ENCODE measurements at regions not wholly inside any gene's neighbourhood (a gene's known extent, or its start where the extent isn't known, plus 50 kb on each side); places are given as distances from the start of the nearest gene placed in this dataset.

DNA sequence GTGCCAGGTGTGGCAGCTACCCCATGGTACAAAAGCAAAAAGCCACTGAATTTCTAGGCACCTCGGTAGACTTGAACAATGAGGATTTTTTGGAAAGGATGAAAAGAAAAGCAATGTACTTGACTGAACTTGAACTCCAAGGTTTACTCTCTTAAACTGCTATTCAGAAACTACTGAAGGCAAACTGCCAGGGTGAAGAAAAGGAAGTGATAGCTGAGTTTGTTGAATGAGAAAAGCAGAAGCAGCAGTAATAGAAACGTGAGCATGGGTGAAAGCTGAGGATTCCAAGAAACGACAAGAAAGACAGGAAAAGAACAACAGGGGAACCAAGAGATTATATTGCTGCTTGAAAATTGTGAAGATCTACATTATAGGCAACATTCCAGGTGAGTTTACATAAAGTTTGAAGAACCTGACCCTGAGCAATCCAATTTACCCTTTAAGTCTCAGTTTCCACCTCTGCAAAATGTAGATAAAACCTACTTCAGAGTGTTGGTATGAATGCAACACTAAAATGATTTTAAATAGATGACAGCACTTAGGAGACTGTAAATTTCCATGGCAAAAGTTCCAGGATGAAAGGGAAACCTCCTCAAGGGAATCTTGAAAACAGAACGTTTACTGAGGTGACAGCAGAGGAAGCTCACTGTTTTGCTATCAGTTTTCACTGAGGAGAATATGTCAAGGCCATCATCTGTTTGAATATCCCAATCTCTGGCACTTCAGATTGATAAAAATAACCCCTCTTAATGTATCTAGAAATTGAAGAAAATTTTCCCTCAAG, 245.8 kb downstream of the SPATA31D1 start:
- TF ChIP-seq, protein P1, sequence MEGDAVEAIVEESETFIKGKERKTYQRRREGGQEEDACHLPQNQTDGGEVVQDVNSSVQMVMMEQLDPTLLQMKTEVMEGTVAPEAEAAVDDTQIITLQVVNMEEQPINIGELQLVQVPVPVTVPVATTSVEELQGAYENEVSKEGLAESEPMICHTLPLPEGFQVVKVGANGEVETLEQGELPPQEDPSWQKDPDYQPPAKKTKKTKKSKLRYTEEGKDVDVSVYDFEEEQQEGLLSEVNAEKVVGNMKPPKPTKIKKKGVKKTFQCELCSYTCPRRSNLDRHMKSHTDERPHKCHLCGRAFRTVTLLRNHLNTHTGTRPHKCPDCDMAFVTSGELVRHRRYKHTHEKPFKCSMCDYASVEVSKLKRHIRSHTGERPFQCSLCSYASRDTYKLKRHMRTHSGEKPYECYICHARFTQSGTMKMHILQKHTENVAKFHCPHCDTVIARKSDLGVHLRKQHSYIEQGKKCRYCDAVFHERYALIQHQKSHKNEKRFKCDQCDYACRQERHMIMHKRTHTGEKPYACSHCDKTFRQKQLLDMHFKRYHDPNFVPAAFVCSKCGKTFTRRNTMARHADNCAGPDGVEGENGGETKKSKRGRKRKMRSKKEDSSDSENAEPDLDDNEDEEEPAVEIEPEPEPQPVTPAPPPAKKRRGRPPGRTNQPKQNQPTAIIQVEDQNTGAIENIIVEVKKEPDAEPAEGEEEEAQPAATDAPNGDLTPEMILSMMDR (IDR thresholded peaks at IDR 0.05; ENCODE audit: low read depth, low read length) = no peak
- no peak overlapping the region for H3K4me3 ChIP-seq (ENCODE audit: low read depth, low read length)
- in situ Hi-C loops (cut with HindIII; ENCODE audit: low sequenced_read_pairs) = no loop called here
- no peak for DNase-seq (ENCODE audit: low read depth, low spot score)

DNA sequence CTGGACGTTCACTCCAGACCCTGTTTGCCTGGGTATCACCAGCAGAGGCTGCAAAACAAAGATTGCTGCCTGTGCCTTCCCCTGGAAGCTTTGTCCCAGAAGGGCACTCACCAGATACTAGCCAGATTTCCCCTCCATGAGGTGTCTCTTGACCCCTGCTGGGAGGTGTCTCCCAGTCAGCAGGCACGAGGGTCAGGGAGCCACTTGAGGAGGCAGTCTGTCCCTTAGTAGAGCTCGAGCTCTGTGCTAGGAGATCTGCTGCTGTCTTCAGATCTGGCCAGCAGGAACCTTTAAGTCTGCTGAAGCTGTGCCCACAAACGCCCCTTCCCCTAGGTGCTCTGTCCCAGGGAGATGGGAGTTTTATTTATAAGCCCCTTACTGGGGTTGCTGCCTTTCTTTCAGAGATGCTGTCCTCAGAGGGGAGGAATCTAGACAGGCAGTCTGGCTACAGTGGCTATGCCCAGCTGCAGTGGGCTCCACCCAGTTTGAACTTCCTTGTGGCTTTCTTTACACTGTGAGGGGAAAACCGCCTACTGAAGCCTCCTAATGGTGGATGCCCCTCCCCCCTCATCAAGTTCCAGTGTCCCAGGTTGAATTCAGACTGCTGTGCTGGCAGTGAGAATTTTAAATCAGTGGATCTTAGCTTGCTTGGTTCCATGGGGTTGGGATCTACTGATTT, 253.9 kb downstream of the SPATA31D1 start:
- in situ Hi-C loops (cut with HindIII; ENCODE audit: low sequenced_read_pairs) = no loop called here
- TF ChIP-seq, protein P1 (IDR thresholded peaks at IDR 0.05; ENCODE audit: low read depth, low read length) = no peak
- H3K4me3 ChIP-seq (ENCODE audit: low read depth, low read length) = no peak overlapping the region
- DNase-seq (ENCODE audit: low read depth, low spot score) = no peak

DNA sequence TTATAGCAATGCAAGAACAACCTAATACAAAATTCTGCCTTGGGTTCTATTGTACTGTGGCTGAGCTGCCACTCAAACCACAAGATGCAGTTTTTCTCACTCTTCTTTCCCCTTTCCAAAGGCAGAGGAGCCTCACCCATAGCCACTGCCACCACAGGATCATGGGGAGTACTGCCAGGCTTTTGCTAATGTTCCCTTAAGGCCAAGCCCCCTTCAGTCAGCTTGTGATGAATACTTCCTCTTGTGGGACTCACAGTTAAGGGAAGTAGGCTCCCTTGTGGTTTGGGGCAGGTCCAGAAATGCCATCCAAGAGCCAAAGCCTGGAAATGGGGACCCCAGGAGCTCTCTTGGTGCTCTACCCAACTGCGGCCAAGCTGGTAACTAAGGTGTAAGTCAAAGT, 258.7 kb downstream of the SPATA31D1 start:
- in situ Hi-C loops (cut with HindIII; ENCODE audit: low sequenced_read_pairs) = no loop called here
- DNase-seq (ENCODE audit: low read depth, low spot score) = peak; percentile 28
- H3K4me3 ChIP-seq (ENCODE audit: low read depth, low read length) = no peak overlapping the region
- TF ChIP-seq, protein P1 (IDR thresholded peaks at IDR 0.05; ENCODE audit: low read depth, low read length) = no peak

DNA sequence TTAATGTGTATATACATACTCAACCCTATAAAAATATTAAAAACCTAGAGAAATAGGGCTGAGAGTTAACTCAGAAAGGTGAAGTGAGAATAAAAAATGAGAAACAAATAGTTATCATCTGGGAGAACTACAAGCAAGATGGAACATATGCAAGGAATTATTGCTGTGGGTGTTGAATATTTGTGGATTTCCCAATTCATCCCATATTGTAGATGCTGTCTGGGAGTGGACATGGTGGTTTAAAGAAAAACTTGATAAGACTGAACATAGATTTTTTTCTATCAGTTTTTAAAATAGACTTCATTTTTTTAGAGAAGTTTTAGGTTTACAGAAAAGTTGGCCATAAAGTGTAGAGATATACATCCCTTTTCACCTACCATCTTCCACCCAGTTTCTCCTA, 263.5 kb downstream of the SPATA31D1 start:
- in situ Hi-C loops (cut with HindIII; ENCODE audit: low sequenced_read_pairs) = no loop called here
- H3K4me3 ChIP-seq (ENCODE audit: low read depth, low read length) = no peak overlapping the region
- DNase-seq (ENCODE audit: low read depth, low spot score) = no peak
- TF ChIP-seq, protein P1 (IDR thresholded peaks at IDR 0.05; ENCODE audit: low read depth, low read length) = no peak

DNA sequence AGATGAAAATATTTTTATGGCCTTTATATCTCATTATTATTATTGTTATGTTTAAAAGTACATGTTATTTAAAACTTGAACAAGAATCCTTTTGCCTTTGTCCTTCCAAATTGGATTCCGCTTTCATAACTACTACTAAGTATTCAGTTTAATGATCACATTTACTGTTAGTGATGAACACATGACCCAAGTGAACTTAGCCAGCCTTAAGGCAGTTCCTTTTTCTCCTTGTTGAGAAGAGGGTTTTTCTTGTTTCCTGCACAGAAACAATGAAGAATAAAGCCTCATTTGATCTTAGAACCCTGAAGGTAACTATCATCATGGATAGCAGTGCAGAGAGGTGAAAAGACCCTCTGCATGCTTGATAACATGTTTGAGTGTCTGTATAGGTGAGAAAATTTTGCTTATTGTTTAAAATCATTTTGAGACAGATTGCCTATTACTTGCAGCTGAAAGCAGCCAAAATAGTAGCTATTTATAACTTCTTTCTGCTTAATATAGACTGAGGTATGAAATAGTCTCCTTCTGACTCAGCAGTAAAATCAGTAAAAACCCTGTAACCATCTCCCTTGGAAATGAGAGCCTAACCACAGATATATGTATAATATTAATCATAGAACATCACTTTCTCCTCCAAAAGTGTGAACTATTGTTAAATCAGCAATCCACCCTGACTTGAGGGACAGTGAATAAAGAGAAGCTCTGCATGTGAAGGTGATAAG, 266.2 kb downstream of the SPATA31D1 start:
- TF ChIP-seq, protein P1 (IDR thresholded peaks at IDR 0.05; ENCODE audit: low read depth, low read length) = no peak
- peak; percentile 24 for DNase-seq (ENCODE audit: low read depth, low spot score)
- no peak overlapping the region for H3K4me3 ChIP-seq (ENCODE audit: low read depth, low read length)
- in situ Hi-C loops (cut with HindIII; ENCODE audit: low sequenced_read_pairs) = no loop called here

DNA sequence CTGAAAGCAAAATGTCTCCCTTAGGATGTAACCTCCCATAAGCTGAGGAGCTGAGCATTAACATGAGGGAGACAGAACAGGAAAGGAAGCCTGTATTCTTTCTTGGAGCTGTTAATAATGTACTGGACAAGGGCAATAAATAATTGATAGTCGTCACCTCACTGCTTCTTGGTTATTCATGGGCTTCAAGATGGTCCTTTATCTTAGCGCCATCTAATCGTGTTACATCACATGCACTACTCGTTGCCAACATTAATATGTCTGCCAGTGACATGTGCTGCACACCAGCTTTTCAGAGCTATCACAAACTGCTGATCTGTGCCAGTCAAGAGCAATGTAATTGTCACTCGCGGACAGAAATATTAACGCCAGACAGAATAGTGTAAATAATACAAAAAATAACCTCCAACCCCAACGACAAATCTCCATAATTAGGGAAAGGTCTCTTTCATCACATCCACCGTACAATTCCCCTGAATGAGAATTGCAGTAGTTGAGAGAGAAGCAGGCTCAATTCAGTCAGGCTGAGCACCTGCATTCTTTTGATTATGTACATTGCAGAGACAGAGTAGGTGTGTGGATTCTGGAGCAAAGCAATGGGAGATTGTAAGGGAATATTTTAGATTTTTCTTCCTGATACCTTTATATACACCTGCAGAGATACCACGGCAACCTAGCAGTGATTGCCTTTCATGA, 267.1 kb downstream of the SPATA31D1 start:
- TF ChIP-seq, protein P1 (IDR thresholded peaks at IDR 0.05; ENCODE audit: low read depth, low read length) = no peak
- H3K4me3 ChIP-seq (ENCODE audit: low read depth, low read length) = no peak overlapping the region
- in situ Hi-C loops (cut with HindIII; ENCODE audit: low sequenced_read_pairs) = no loop called here
- DNase-seq (ENCODE audit: low read depth, low spot score) = no peak

All from astrocyte of the spinal cord (primary cell).